NCI-H2029 treated with DMSO at 0.1 percent for 48 hours (cell line): ENCODE measurements at regions not wholly inside any gene's neighbourhood (a gene's known extent, or its start where the extent isn't known, plus 50 kb on each side); places are given as distances from the start of the nearest gene placed in this dataset.

ENCODE experiments used
- DNase-seq: peaks from one replicate; lab custom pipeline; 2025; lab: John Stamatoyannopoulos, UW

DNA sequence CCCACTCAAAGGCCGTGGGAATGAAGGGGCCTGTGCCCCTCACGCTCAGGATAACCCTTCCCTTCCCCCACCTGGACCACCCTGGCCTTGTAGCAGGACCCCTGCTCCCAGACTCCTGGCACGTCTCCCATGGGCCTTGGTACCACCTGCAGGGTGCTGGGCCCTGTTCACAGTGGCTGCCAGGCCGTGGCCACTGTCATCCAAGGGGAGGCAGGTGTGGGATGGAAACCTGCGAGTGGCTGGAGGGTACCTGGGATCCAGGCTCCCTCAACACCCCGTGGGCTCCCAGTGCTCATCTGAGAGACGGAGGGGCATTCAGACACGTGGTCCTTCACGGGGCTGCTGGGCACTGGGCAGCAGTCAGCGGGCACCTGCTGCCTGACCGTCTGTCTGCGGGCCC is 75.6 kb upstream of the CIBAR2 start:
- no peak for DNase-seq

DNA sequence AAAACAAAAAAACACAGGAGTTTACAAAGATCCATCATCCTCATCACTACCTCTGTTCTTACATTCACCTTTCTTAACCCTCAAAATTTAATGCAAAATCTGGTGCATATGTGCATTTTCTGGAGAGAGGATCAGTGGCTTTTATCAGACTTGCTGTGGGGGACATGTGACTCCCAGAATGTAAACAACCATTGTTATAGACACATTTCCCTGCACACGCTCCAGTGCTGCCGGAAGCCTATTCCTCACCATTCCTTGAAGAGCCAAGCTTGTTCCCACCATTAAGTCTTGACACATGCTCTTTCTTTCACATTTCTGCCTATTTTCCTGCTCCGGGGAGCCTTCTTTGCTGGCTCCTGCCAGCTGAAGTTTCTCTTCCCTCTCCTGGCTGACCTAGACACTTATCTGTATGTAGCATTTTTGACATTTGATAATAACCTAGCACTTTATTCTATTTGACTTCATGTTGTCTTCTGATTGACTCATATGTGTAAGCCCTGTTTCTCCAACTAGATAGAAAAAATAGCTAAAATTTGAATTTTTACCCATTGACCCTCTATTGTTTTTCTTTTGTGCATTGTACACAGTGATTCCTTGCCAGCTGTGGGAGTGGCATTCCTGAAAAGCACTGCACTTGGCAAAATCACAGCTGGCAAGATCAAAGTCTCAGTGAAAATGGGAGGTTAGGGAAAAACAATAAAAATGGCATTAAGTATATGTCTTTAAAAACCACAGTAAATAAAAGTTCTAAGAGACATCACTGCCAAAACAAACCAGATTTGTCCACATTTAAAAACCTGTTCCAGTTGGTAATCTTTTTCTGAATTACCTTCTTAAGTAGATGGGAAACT is 76.8 kb upstream of the CIBAR2 start:
- no peak for DNase-seq

DNA sequence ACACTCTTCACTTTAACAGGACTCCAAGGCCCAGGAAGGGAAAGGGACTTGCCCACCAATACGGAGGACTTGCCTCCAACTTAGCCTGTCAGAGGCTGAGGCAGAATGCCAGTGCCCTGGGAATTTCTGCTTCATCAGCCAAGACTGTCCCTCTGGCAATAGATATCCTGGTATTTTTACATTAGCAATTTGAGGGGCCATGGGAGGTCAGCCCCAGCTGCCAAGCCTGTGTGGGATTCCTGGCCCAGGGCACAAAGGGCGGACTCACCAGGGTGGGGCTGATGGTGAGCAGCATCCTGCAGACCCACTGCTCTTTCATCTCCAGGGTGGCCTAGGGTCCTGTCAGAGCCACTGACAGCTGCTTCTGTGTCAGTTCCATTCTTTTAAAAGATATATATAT is 78.3 kb upstream of the CIBAR2 start:
- no peak for DNase-seq

DNA sequence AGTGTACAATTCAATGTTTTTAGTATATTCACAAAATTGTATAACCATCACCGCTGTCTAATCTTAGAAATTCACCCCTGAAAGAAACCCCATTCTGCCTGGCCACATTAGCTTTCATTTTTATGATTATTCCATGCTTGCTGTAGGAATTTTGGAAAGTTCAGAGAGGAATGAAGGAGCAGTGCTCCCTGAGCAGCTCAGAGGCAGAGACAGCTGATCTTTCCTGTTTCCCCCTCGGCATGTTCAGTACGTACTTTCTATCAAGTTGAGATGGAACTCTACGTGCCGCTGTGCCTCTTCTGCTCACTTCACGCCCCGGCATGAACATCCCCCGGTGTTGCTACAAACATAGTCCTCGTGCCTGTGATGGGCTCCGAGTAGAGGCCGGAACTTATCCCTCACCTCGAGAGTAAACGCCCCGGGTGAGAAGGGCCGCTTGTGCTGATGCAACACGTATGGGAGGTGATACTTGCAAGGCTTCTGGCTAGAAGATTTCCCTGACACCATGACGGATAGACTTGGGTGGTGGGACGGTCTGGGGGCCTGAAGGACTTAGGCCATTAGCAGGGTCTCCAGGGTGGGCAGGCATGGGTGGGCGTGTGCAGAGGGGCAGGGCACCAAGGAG is 79.2 kb upstream of the CIBAR2 start:
- DNase-seq, result no peak

DNA sequence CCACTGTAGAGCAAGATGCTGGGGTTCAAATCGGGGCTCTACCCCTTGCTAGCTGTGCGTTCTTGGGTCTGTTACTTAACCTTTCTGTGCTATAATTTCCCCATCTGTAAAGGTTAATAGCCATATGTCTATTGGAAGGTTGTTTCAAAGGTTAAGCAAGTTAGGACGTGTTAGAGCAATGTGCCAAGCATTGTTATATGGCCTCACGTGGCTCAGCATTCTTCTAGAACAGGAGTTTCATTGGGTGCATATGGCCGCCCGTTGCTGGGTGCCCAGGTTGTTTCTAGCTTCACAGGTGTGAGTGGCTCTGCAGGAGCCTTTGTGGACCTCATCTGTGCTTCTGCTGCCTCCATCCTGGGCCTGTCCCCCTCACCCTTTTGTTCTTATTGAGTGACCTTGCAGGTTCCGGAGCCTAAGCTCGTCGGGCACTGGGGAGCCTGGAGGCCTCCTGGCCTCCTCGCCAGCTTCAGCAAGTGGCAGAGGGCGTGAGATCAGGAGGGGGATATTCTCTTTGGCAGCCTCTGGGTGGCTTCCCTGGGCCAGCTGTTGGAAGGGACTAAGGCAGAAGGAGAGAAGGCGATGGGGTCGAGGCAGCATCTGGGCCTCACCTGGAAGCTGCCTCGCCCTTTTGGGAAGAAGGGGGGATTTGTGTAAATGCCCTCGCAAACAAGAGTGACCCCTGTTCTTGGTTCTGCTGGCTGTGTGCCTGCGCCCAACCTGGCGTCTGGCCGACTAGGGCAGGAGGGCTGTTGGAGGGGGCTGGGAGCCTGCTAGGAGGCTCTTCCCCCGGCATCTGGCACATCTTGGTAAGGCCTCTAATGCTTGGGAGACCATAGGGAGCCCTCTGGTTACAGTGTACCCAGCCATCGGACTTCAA is 80.2 kb upstream of the CIBAR2 start:
- no peak for DNase-seq

DNA sequence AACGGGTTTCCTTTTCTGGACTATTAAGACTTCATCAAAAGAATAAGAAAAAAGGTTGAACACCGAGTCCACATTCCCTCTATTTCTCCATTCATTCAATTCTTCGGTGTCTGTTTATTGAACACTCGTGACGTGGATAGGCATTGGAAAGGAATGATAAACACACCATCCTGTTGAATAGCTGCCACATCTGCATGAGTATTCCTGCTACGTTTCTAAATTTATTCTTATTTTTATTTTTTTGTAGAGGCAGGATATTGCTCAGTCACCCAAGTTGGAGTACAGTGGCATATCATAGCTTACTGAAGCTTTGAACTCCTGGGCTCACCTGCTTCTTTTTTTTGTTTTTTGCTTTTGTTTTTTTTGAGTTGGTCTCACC is 80.8 kb upstream of the CIBAR2 start:
- DNase-seq, result no peak

DNA sequence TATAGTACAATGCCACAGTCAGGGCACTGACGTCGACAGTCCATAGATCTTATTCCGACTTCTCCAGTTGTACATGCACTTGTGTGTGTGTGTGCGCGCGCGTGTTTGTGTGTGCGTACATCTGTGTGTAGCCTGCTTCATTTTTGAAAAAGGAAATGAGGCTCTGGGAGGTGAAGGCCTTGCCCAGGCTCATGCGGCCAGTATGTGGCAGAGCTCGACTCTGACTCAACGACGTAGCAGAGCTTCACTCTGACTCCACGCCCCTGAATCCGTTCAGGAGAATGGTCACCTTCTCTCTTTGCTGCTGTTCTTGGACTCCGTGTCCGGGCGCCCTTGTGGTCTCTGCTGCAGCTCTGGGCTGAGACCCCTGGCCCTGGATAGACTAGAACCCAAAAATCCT is 81.6 kb upstream of the CIBAR2 start:
- DNase-seq, result no peak

DNA sequence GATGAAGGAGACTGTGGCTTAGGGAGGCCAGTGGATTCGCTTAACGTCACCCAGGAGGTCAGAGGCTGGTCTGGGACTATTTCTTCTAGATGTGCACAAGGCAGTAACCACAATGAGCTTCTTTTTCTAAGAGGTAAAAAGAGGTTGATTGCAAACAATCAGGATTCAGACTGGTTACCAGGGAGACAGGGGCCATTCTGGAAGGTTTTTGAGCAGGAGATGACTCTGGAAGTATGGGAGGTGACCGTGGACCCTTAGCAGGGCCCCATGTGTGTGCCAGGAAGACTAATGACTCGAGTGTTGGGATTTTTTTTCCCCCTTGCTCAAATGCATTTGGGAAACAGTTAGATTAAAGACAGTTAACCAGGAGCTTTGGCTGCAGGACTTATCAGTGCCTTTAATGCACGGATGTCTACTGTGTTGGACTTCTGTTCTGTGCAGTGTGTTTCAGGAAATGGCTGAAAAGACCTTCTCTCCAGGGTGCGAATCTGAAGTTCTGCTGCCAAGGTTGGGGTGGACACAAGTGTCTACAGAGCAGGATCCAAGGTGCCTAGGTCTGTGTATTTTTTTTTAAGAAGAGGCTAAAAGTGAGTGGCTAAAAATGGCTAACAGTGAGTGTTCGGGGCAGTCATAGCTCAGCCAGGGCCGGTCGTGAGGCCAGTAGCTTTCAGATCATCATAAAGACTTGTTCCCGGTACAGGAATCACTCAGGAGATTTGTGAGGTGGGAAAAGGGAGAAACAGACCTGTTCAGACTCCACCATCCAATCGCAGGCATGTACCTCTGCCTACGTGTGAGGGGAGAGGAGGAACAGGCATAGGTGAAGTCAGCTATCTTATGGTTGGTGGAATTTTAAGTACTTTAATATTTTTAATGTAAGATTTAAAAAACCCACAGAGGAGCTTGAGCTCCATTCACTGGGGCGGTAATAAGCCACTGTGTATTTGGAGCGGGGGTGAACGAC is 82.3 kb upstream of the CIBAR2 start:
- no peak for DNase-seq

DNA sequence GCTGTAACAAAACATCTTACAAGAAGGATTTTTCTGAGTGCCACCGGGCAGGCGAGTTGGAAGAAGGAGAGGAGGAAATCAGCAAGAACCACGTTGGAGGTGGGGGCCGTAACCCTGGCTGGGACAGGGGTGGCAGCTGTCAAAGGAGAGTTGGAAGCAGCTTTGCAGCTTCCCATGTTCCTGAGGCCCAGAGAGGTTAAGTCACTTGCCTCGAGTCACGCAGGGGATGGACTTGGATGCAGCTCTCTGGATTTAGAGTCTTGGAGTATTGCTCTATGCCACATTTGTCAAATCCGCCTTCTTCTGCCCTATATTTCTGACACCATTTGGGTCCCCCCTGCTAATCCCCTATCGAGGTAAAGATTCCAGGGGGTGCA is 83.0 kb upstream of the CIBAR2 start:
- DNase-seq, result no peak

DNA sequence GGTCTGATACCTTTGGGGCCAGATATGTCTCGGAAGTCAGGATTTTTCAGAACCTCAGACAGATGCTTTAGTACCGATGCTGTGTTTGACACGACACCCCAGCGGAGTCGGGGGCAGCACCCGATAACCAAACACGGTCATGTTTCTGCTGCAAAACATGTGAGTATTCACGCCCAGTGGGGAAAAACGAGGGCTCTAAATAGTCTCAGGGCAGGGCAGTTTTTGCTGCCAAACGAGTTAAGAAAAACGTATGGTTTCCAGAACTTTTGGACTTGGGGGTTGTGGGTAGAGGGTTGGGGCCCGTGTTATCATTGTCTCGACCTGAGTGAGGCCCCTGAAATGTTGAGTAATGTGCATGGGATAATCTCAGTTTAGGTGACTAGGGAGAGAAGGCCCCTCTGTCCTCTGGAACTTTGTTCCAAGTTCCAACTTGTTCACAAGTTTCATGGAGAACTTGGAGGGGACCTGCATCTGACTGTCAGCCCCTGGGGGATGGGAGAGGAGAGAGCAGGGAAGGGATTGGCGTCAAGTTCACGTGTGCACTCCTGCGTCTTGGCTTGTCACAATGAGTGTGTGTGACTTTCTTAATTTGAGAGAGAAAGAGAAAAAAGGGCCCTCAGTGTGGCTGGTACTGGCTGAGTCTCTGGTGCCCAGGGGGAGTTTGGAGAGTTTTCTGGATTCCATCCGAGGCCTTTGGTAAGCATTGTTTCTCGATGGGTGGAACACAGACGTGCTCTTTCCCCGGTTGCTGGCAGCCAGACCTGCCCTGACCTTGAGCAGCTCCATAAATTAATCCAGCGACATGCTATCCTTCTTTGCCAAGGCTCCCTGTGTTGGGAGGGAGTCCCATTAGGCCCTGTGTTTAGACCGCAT is 83.9 kb upstream of the CIBAR2 start:
- DNase-seq, result no peak

DNA sequence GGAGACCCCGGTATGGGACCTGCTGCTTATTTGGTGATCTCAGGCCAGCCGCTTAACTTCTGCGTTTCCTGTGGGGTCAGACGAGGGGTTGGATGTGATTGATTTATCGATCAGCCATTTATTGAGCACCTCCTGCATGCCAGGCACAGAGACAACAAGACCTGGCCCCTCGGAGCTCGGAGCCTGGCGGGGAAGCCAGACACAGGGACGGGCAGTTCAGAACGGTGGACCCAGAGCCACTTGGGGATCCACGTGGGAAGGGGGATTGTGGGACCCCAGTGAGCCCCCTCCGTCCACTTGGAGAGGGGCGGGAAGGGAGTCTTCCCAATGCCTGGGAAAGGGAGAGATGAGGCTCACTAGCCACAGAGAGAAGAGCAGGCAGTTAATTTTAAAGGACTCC is 84.7 kb upstream of the CIBAR2 start:
- DNase-seq, result no peak

DNA sequence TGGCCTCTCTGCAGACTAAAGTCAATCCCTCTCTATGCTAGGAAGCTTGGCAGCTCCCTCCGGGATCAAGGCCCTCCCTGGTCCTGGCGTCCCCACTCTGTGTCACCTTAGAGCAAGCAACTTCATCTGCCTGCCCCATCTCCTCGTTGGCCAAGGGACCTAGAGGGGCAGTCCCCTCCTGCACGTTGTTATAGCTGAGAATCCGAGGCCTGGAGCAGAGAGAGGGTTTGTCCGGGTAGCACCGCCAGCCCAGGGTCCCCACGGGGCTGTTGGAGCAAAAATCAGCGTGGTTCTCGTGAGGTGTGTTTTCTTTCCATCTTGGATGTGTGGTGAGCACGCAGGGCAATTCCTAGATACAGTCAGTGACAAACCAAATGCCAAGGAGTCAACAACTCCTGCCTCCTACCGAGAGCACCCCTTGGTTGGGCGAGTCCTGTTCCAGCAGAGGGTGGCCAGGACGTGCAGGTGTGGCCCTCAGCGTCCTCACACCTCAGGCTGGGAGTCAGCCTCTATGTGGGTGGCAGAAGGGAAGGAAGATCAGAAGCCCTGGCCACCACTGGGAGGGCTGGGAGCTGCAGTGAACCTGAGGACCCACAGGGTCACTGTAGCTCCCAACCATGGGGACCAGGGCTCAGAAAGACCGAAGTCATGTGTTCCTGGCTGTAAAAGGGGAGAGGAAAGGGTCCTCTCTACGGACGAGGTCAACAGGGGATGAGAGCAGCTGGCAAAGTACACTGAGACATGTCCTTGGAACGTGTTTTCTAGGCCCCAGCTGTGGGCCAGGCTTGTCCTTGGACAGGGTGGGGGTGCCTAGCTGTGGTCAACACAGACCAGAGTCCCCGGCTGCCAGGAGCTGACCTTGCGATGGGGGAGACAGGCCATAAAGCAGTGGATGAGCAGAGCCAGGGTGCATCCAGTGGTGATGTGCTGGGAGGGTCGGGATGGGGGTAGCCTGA is 85.6 kb upstream of the CIBAR2 start:
- DNase-seq, result no peak

DNA sequence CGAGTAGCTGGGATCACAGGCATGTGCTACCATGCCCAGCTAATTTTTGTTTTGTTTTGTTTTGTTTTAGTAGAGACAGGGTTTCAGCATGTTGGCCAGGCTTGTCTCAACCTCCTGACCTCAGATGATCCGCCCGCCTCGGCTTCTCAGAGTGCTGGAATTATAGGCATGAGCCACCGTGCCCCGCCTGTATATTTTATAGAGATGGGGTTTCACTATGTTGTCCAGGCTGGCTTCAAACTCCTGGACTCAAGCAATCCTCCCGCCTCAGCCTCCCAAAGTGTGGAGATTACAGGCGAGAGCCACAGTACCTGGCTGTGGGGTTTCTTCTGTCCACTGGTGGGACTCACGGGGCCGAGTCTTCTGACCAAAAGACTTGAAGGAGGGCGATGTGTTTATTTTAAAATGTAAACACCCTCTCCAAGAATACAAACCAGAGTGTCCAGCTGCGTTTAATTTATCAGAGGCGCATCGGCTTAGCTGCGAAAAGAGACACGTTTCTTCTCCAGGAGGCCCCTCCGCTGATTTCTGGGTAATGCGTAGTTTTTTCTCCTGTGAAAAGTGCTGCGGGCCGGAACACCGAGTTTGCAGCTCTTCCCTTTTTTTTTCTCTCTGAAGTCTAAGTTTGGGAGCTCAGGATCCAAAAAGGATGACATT is 86.9 kb upstream of the CIBAR2 start:
- no peak for DNase-seq

DNA sequence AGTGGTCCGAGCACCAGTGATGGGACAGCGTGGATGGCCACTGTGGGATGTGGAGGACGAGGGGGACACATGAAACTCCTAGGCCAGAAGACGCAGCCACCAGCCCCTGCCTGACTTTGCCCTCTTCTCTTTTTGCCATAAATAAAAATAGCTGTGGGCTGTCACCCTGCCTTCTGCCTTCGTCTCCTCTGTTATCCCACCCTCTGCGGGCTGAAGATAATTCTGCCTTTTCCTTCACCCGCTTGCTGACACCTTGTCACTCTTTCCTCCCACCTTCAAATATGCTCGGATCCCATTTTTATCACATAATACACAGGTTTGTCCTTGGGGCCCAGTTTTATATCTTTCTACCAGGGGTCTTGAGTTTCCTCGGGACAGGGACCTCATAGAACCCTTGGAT is 87.6 kb upstream of the CIBAR2 start:
- no peak for DNase-seq

DNA sequence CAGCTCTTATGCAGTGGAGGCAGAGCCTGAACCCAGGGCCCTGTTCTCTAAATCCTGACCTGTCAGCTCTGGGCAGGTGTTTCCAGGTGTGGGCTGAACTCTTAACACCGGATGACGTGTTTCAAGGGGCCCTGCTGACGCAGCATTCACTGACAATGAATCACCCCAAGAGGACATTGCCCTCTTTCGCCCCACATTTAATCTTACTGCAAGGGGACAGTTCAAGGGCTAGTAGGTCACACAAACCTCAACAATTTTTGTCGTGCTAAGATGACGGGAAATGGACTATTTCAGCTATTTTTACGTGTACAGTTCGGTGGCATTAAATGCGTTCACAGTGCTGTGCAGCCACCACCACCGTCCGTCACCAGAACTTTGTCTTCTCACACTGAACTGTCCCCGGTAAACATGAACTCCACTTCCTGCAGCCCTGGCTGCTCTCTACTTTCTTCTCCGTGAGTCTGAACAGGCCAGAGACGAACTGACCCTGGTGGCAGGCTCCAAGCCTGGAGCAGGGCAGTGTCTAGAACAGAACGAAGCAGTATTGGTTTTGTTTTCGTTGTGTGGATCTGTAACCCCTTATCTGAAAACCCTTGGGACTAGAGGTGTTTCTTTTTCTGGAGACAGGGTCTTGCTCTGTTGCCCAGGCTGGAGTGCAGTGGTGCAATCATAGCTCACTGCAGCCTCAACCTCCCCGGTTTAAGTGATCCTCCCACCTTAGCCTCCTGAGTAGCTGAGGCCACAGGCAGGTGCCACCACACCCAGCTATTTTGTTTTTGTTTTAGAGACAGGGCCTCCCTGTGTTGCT is 88.4 kb upstream of the CIBAR2 start:
- DNase-seq, result no peak

DNA sequence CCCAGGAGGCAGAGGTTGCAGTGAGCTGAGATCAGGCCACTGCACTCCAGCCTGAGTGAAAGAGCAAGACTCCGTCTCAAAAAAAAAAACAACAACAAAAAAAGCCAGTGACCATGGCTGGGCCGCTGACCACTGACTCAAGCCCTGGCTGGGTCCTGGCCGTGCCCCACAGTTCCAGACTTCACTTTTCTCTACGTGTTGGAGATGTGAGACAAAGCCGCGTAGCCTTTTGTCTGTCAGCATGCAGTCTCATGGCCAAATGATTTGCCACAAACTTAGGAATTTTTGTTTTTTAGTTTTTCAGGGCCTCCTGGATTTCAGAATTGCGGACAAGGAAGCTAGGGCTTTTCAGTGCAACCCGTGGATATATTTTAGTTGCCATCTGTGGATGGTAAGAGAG is 89.3 kb upstream of the CIBAR2 start:
- DNase-seq, result no peak

DNA sequence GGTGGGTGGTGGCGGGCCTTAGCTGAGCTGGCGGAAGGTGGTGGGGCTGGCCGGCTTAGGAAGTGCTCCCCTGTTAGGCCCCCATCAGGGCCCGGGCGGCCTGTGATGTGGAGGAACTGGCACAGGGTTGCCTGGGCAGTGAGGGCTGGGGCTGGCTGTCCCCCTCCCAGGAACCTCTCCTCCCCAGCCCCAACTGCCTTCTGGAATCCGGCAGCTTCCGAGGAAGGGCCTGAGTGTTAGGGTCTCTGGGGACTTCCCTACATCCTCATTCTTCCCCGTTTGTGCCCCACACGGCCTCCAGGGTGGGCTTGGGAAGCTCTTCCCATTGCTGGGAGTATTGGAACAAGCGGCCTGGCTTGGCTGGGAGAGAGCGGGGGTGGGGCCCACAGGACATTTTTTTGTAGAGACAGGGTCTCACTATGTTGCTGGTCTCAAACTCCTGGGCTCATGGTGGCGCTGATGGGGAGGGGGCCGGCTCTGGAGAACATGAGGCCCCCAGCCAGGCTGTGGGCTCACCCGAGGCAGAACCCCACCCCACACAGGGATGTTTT is 89.9 kb upstream of the CIBAR2 start:
- no peak for DNase-seq
